Neural progenitor cell (in vitro differentiated cells): ENCODE measurements at regions not wholly inside any gene's neighbourhood (a gene's known extent, or its start where the extent isn't known, plus 50 kb on each side); places are given as distances from the start of the nearest gene placed in this dataset.
"Not testable (repeated sequence)": the region's sequence is repeated elsewhere in the genome, so short reads cannot be mapped to it uniquely, and the experiment has no call there.

ENCODE experiments used
- DNase-seq: peaks from one replicate; pipeline ENCODE4 v3.0.0-alpha.2; 2016; ENCODE audit warnings: low spot score
- H2AFZ ChIP-seq: fragments of 200-600 bp; sonication (generic); replicated peaks from 2 replicates; pipeline ENCODE4 v1.6.1; 2016; ENCODE audit warnings: antibody characterized with exemption
- H3F3A ChIP-seq: fragments of 200-600 bp; sonication (generic); 2 replicates; pipeline ENCODE4 v1.6.1; 2016; ENCODE audit warnings: antibody characterized with exemption, low read depth
- H3K27ac ChIP-seq: fragments of 200-600 bp; sonication (generic); 2 replicates; pipeline ENCODE4 v1.5.1; 2016; ENCODE audit warnings: mild to moderate bottlenecking
- H3K27me3 ChIP-seq: fragments of 200-600 bp; sonication (generic); 2 replicates; pipeline ENCODE4 v1.6.1; 2016; ENCODE audit warnings: mild to moderate bottlenecking, moderate library complexity
- H3K36me3 ChIP-seq: fragments of 200-600 bp; sonication (generic); 2 replicates; pipeline ENCODE4 v1.5.1; 2016
- H3K4me1 ChIP-seq: fragments of 200-600 bp; sonication (generic); 2 replicates; pipeline ENCODE4 v1.6.1; 2016; ENCODE audit warnings: mixed run types
- H3K4me2 ChIP-seq: fragments of 200-600 bp; sonication (generic); 2 replicates; pipeline ENCODE4 v1.6.1; 2016
- H3K4me3 ChIP-seq: fragments of 200-600 bp; sonication (generic); 2 replicates; pipeline ENCODE4 v1.5.1; 2016
- H3K79me2 ChIP-seq: fragments of 200-600 bp; sonication (generic); 2 replicates; pipeline ENCODE4 v1.6.1; 2016; ENCODE audit warnings: low read depth
- H3K9ac ChIP-seq: fragments of 200-600 bp; sonication (generic); 2 replicates; pipeline ENCODE4 v1.6.1; 2016
- H3K9me3 ChIP-seq: fragments of 200-600 bp; sonication (generic); 2 replicates; pipeline ENCODE4 v1.5.1; 2016; ENCODE audit warnings: low read depth
- H4K20me1 ChIP-seq: fragments of 200-600 bp; sonication (generic); 2 replicates; pipeline ENCODE4 v1.6.1; 2016; ENCODE audit warnings: low read depth
- H3K27ac Mint-ChIP-seq: 3 replicates; pipeline ENCODE4 v1.8.0; 2021; ENCODE audit warnings: mixed read lengths
- H3K27me3 Mint-ChIP-seq: 2 replicates; pipeline ENCODE4 v1.8.0; 2022; ENCODE audit warnings: low read depth, mild to moderate bottlenecking, inconsistent platforms, moderate library complexity, mixed read lengths; ENCODE audit not compliant: insufficient read depth
- H3K36me3 Mint-ChIP-seq: 3 replicates; pipeline ENCODE4 v1.8.0; 2021; ENCODE audit warnings: mixed read lengths
- H3K4me1 Mint-ChIP-seq: 3 replicates; pipeline ENCODE4 v1.8.0; 2021; ENCODE audit warnings: mixed read lengths
- H3K4me3 Mint-ChIP-seq: 3 replicates; pipeline ENCODE4 v1.8.0; 2021; ENCODE audit warnings: mild to moderate bottlenecking, moderate library complexity, mixed read lengths
- H3K9me3 Mint-ChIP-seq: 3 replicates; pipeline ENCODE4 v1.8.0; 2020; ENCODE audit warnings: mixed read lengths
- EZH2 ChIP-seq: fragments of 200-600 bp; sonication (generic); IDR thresholded peaks from 2 replicates; pipeline ENCODE4 v1.6.1; 2017; ENCODE audit warnings: antibody characterized with exemption, mild to moderate bottlenecking, moderate library complexity
- EZH2phosphoT487 ChIP-seq: fragments of 200-600 bp; sonication (generic); IDR thresholded peaks from 2 replicates; pipeline ENCODE4 v1.6.1; 2017; ENCODE audit warnings: antibody characterized with exemption
- TF ChIP-seq, protein P1 (sequence below): fragments of 200-600 bp; sonication (generic); IDR thresholded peaks from 2 replicates; pipeline ENCODE4 v1.5.1; 2017; ENCODE audit warnings: antibody characterized with exemption, mild to moderate bottlenecking

GRCh38 chr9:65423691-65424436, 138.9 kb upstream of the FOXD4L5 start:
- H3K27me3 Mint-ChIP-seq, H3K36me3 Mint-ChIP-seq, H3K4me3 ChIP-seq, H3K36me3 ChIP-seq, H3K4me3 Mint-ChIP-seq, H3K9ac ChIP-seq, H3F3A ChIP-seq, H3K9me3 ChIP-seq, DNase-seq, H3K4me2 ChIP-seq, H3K79me2 ChIP-seq, H3K4me1 Mint-ChIP-seq, H4K20me1 ChIP-seq, H2AFZ ChIP-seq, H3K27ac Mint-ChIP-seq, H3K27me3 ChIP-seq, H3K4me1 ChIP-seq, H3K27ac ChIP-seq: not testable (repeated sequence)
- H3K9me3 Mint-ChIP-seq, result peaks cover 58% of the 10 kb centered on the region

- H3K36me3 Mint-ChIP-seq, H3K27ac Mint-ChIP-seq, H3F3A ChIP-seq, H3K79me2 ChIP-seq, H3K4me3 ChIP-seq, H3K9me3 ChIP-seq, H3K27me3 ChIP-seq, H3K4me3 Mint-ChIP-seq, DNase-seq, H3K36me3 ChIP-seq, H3K4me1 ChIP-seq, H3K27me3 Mint-ChIP-seq, H3K9ac ChIP-seq, H4K20me1 ChIP-seq, H3K4me2 ChIP-seq, H2AFZ ChIP-seq, H3K4me1 Mint-ChIP-seq, H3K27ac ChIP-seq: not testable (repeated sequence)
- H3K9me3 Mint-ChIP-seq, result peaks cover 56% of the 10 kb centered on the region
These were observed 138.1 kb upstream of the FOXD4L5 start for GRCh38 chr9:65422966-65423690.

DNA sequence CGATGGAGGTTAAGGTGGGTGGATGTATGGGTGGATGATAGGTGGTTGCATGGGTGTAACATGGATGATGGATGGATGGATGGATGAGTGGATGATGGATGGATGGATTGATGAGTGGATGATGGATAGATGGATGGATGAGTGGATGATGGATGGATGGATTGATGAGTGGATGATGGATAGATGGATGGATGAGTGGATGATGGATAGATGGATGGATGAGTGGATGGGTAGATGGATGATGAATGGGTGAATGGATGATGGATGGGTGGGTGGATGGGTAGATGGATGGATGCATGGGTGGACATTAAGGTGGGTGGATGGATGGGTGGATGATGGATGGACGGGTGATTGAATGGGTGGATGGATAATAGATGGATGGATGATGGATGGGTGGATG, 136.5 kb upstream of the FOXD4L5 start:
- not testable (repeated sequence) for H3F3A ChIP-seq, H3K79me2 ChIP-seq, H4K20me1 ChIP-seq, H3K27me3 ChIP-seq, H3K9ac ChIP-seq, H3K9me3 ChIP-seq, H3K27ac Mint-ChIP-seq, H3K36me3 Mint-ChIP-seq, H3K27me3 Mint-ChIP-seq, H3K27ac ChIP-seq, H3K4me2 ChIP-seq, DNase-seq, H3K4me1 Mint-ChIP-seq, H3K4me1 ChIP-seq, H3K4me3 Mint-ChIP-seq, H3K36me3 ChIP-seq, H2AFZ ChIP-seq, H3K4me3 ChIP-seq
- peaks cover 55% of the 10 kb centered on the region for H3K9me3 Mint-ChIP-seq

GRCh38 chr9:65420771-65421170, 135.8 kb upstream of the FOXD4L5 start:
- no peaks in the 10 kb centered on the region for H4K20me1 ChIP-seq
- H3K27me3 ChIP-seq, result no peaks in the 10 kb centered on the region
- Mint-ChIP-seq H3K36me3 (no peaks in the 10 kb centered on the region), H3K27me3 (peaks cover 9% of the 10 kb centered on the region), H3K9me3 (peaks cover 52% of the 10 kb centered on the region), H3K4me1 (no peaks in the 10 kb centered on the region), H3K4me3 (no peak overlapping the region), H3K27ac (no peak overlapping the region)
- H3K36me3 ChIP-seq, result no peaks in the 10 kb centered on the region
- H3K4me1 ChIP-seq, result no peaks in the 10 kb centered on the region
- H3F3A ChIP-seq, result peaks cover 5% of the 10 kb centered on the region
- H3K27ac ChIP-seq, result no peak overlapping the region
- H3K4me2 ChIP-seq, result no peak overlapping the region
- no peaks in the 10 kb centered on the region for H3K9me3 ChIP-seq
- no peak overlapping the region for H2AFZ ChIP-seq
- TF ChIP-seq EZH2 (no peak), EZH2phosphoT487 (no peak)
- TF ChIP-seq, protein P1, sequence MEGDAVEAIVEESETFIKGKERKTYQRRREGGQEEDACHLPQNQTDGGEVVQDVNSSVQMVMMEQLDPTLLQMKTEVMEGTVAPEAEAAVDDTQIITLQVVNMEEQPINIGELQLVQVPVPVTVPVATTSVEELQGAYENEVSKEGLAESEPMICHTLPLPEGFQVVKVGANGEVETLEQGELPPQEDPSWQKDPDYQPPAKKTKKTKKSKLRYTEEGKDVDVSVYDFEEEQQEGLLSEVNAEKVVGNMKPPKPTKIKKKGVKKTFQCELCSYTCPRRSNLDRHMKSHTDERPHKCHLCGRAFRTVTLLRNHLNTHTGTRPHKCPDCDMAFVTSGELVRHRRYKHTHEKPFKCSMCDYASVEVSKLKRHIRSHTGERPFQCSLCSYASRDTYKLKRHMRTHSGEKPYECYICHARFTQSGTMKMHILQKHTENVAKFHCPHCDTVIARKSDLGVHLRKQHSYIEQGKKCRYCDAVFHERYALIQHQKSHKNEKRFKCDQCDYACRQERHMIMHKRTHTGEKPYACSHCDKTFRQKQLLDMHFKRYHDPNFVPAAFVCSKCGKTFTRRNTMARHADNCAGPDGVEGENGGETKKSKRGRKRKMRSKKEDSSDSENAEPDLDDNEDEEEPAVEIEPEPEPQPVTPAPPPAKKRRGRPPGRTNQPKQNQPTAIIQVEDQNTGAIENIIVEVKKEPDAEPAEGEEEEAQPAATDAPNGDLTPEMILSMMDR, result no peak
- no peaks in the 10 kb centered on the region for H3K79me2 ChIP-seq
- no peak for DNase-seq
- H3K4me3 ChIP-seq, result no peak overlapping the region
- no peak overlapping the region for H3K9ac ChIP-seq

DNA sequence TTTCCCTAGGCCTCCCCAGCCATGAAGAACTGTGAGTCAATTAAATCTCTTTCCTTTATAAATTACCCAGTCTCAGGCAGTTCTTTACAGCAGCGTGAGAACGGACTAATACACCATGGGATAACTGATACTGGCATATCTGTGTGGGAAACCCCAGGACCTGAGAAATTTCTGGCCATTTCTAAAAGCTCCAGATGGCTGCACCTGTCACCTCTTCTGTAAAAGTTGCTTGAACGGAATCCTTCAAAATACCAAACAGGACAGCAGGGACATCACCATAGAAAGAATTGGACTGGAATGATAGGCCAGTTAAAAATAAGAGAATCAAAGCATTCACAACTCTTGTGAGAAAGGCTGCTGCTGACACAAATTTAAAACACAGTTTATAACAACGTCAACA, 134.0 kb upstream of the FOXD4L5 start:
- not testable (repeated sequence) for H3K9ac ChIP-seq, H3K9me3 ChIP-seq, H4K20me1 ChIP-seq, H3K4me3 Mint-ChIP-seq, H3K79me2 ChIP-seq, H3K4me3 ChIP-seq, H3K27me3 Mint-ChIP-seq, H3K36me3 Mint-ChIP-seq, H3K27ac Mint-ChIP-seq, DNase-seq, H3K27me3 ChIP-seq, H3K27ac ChIP-seq, H2AFZ ChIP-seq, H3K4me1 ChIP-seq, H3K4me1 Mint-ChIP-seq, H3F3A ChIP-seq, H3K36me3 ChIP-seq, H3K4me2 ChIP-seq
- peaks cover 54% of the 10 kb centered on the region for H3K9me3 Mint-ChIP-seq

- H3K27ac ChIP-seq, H3K27me3 ChIP-seq, H3F3A ChIP-seq, H3K27ac Mint-ChIP-seq, DNase-seq, H3K4me1 ChIP-seq, H2AFZ ChIP-seq, H3K36me3 ChIP-seq, H3K4me3 Mint-ChIP-seq, H3K4me2 ChIP-seq, H3K79me2 ChIP-seq, H3K4me3 ChIP-seq, H3K9ac ChIP-seq, H3K27me3 Mint-ChIP-seq, H4K20me1 ChIP-seq, H3K36me3 Mint-ChIP-seq, H3K9me3 ChIP-seq, H3K4me1 Mint-ChIP-seq: not testable (repeated sequence)
- H3K9me3 Mint-ChIP-seq, result peaks cover 50% of the 10 kb centered on the region
These were observed 131.9 kb upstream of the FOXD4L5 start for GRCh38 chr9:65416948-65417347.

- not testable (repeated sequence) for H3K27me3 ChIP-seq, H3K9me3 ChIP-seq, H3K27ac Mint-ChIP-seq, H3F3A ChIP-seq, H3K36me3 Mint-ChIP-seq, H3K4me3 ChIP-seq, H3K4me2 ChIP-seq, H3K4me3 Mint-ChIP-seq, H3K27ac ChIP-seq, H3K4me1 ChIP-seq, H4K20me1 ChIP-seq, H3K79me2 ChIP-seq, DNase-seq, H2AFZ ChIP-seq, H3K36me3 ChIP-seq, H3K9ac ChIP-seq, H3K27me3 Mint-ChIP-seq, H3K4me1 Mint-ChIP-seq
- H3K9me3 Mint-ChIP-seq, result peaks cover 56% of the 10 kb centered on the region
These were observed 129.2 kb upstream of the FOXD4L5 start for GRCh38 chr9:65414249-65414648.
